Immature natural killer cell (primary cell): ENCODE measurements at regions not wholly inside any gene's neighbourhood (a gene's known extent, or its start where the extent isn't known, plus 50 kb on each side); places are given as distances from the start of the nearest gene placed in this dataset.
A peak's percentile ranks its signal among the peaks of the same experiment; 100 is the strongest.
"Not testable (repeated sequence)": the region's sequence is repeated elsewhere in the genome, so short reads cannot be mapped to it uniquely, and the experiment has no call there.

Experiments used
- DNase-seq, 3 donors: peaks; one replicate each; pipeline ENCODE4 v3.0.0; 2022; ENCODE audit warnings: mixed read lengths in 1 of 3
- H3K27ac Mint-ChIP-seq, 6 donors: one replicate each; pipeline ENCODE4 v1.8.0; 2020; ENCODE audit warnings: mixed read lengths in 6 of 6, mild to moderate bottlenecking in 5 of 6, inconsistent platforms in 4 of 6, moderate library complexity in 3 of 6
- H3K27me3 Mint-ChIP-seq, 3 donors: one replicate each; pipeline ENCODE4 v1.8.0; 2020 to 2021; ENCODE audit warnings: low read depth in 3 of 3, mild to moderate bottlenecking in 3 of 3, mixed read lengths in 3 of 3, moderate library complexity in 3 of 3, inconsistent platforms in 1 of 3
- H3K36me3 Mint-ChIP-seq, 3 donors: one replicate each; pipeline ENCODE4 v1.8.0; 2020; ENCODE audit warnings: mixed read lengths in 3 of 3, inconsistent platforms in 2 of 3, mild to moderate bottlenecking in 2 of 3
- H3K4me1 Mint-ChIP-seq, 2 donors: one replicate each; pipeline ENCODE4 v1.8.0; 2020; ENCODE audit warnings: inconsistent platforms in 2 of 2, mild to moderate bottlenecking in 2 of 2, mixed read lengths in 2 of 2, moderate library complexity in 1 of 2
- H3K4me3 Mint-ChIP-seq, 5 donors: one replicate each; pipeline ENCODE4 v1.8.0; 2020; ENCODE audit warnings: mild to moderate bottlenecking in 5 of 5, mixed read lengths in 5 of 5, inconsistent platforms in 3 of 5, moderate library complexity in 3 of 5
- H3K9me3 Mint-ChIP-seq, 6 donors: one replicate each; pipeline ENCODE4 v1.8.0; 2020; ENCODE audit warnings: mild to moderate bottlenecking in 6 of 6, mixed read lengths in 6 of 6, inconsistent platforms in 4 of 6, moderate library complexity in 3 of 6

DNA sequence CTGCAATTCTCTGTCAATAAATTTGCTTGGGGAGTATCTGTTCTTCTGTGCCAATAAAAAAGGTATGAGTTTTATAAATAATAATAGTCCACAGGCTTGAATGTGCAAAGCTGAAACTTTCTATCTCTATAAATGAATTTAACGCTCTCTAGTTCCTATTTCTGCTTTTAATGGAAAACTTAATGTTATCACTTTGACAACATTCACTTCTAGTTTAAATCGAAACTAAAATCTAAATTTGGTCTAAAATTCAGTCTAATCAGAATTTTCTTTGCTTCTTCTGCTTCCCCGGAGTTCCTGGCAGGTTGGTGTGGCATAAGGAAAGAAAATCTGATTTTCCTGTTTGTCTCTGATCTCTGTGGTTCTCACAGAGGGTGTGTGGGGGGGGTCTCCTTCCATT lies 450.1 kb upstream of the TBL1XR1 start:
- peaks cover 0 to 4% (median 0%) of the 10 kb centered on the region in 3 donors for H3K27me3 Mint-ChIP-seq
- H3K4me1 Mint-ChIP-seq, result peaks cover 73% of the 10 kb centered on the region in 2 donors
- H3K27ac Mint-ChIP-seq, result peak overlapping the region; percentile 65 to 92 (median 80)
- no peaks in the 10 kb centered on the region for H3K9me3 Mint-ChIP-seq
- H3K36me3 Mint-ChIP-seq, result no peaks in the 10 kb centered on the region
- H3K4me3 Mint-ChIP-seq, result peak overlapping the region; percentile 46 to 79 (median 75)
- no peak for DNase-seq

DNA sequence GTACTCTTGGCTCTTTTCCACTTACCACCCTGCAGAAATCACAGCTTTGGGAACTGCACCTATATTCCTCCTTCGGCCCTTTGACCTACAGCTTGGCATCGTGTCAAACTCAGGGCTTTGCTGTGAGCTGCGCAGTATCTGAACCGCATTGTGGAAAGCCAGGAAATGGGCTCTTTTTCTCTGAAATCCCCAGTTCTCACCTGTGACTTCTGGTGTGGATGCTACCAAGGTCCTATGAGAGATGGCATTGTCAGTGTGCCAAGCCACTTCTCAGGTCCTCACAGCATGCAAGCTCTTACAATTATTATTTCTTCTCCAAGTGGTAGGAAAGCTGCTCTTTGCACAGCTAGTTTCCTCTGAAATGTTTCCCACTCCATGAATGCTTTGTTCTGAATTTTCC lies 450.6 kb upstream of the TBL1XR1 start:
- Mint-ChIP-seq H3K4me1 (peaks cover 73% of the 10 kb centered on the region in 2 donors), H3K27me3 (peaks cover 0 to 4% (median 0%) of the 10 kb centered on the region in 3 donors), H3K9me3 (no peaks in the 10 kb centered on the region), H3K27ac (peak overlapping the region; percentile 65 to 92 (median 80)), H3K36me3 (no peaks in the 10 kb centered on the region), H3K4me3 (peak overlapping the region; percentile 46 to 79 (median 75))
- DNase-seq, result peak; percentile 26 to 32 (median 30)

DNA sequence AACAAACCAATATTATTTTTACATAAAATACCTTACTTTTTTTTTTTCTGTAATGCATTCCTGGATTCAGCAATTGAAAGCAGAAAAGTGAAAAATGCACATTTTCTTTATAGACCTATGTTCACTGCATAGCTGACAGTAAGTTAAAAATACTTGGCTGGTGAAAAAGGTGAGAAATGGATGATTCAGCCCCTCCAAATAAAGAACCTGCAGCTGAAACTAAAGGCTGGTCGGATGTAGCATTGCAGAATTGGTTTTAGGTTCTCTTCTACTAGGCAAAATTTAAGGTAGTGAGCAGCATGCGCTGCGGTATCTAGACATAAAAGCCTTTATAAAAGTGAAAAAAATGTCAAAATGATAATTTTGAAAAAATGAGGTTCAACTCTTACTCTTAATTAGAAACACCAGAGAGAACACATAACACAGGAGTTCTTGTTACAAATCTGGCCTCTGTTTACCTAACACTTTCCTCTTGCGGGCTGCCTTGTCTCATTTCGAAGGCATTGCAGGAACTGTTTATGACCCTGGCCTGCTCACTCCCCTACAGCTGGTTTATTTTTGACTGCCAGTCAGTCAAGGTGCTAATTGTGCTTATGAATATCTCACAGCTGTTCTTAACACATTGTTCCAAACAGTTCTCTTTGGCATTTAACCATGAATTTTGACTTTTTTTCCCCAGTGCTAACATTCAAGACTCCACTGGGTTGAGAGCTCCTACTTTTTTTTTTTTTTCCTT lies 455.4 kb upstream of the TBL1XR1 start:
- peak overlapping the region; percentile 2 to 83 (median 64) for H3K27ac Mint-ChIP-seq
- H3K4me3 Mint-ChIP-seq, result peak overlapping the region in 4 of 5 donors; percentile 24 to 60 (median 48)
- H3K4me1 Mint-ChIP-seq, result peaks cover 44 to 45% of the 10 kb centered on the region in 2 donors
- no peaks in the 10 kb centered on the region for H3K36me3 Mint-ChIP-seq
- H3K27me3 Mint-ChIP-seq, result peaks cover 0 to 4% (median 2%) of the 10 kb centered on the region in 3 donors
- no peaks in the 10 kb centered on the region for H3K9me3 Mint-ChIP-seq
- DNase-seq, result no peak

- H3K27ac Mint-ChIP-seq, result no peak overlapping the region
- DNase-seq, result no peak
- peaks cover 0 to 2% (median 0%) of the 10 kb centered on the region in 3 donors for H3K27me3 Mint-ChIP-seq
- H3K4me3 Mint-ChIP-seq, result no peak overlapping the region
- H3K36me3 Mint-ChIP-seq, result no peaks in the 10 kb centered on the region
- no peaks in the 10 kb centered on the region for H3K9me3 Mint-ChIP-seq
- peaks cover 20 to 23% of the 10 kb centered on the region in 2 donors for H3K4me1 Mint-ChIP-seq
Measured at GRCh38 chr3:177657243-177657642, 460.0 kb upstream of the TBL1XR1 start.

GRCh38 chr3:177658354-177658753 lies 461.1 kb upstream of the TBL1XR1 start:
- no peaks in the 10 kb centered on the region for H3K36me3 Mint-ChIP-seq
- no peaks in the 10 kb centered on the region for H3K9me3 Mint-ChIP-seq
- H3K27ac Mint-ChIP-seq, result no peak overlapping the region
- DNase-seq, result no peak
- H3K4me1 Mint-ChIP-seq, result peaks cover 9 to 12% of the 10 kb centered on the region in 2 donors
- H3K27me3 Mint-ChIP-seq, result peaks cover 0 to 1% (median 0%) of the 10 kb centered on the region in 3 donors
- no peak overlapping the region for H3K4me3 Mint-ChIP-seq

GRCh38 chr3:177664380-177665103 lies 467.3 kb upstream of the TBL1XR1 start:
- H3K27ac Mint-ChIP-seq, H3K27me3 Mint-ChIP-seq, H3K4me3 Mint-ChIP-seq, H3K4me1 Mint-ChIP-seq, H3K9me3 Mint-ChIP-seq, H3K36me3 Mint-ChIP-seq: not testable (repeated sequence)
- DNase-seq, result peak in 1 of 3 donors; percentile 22

DNA sequence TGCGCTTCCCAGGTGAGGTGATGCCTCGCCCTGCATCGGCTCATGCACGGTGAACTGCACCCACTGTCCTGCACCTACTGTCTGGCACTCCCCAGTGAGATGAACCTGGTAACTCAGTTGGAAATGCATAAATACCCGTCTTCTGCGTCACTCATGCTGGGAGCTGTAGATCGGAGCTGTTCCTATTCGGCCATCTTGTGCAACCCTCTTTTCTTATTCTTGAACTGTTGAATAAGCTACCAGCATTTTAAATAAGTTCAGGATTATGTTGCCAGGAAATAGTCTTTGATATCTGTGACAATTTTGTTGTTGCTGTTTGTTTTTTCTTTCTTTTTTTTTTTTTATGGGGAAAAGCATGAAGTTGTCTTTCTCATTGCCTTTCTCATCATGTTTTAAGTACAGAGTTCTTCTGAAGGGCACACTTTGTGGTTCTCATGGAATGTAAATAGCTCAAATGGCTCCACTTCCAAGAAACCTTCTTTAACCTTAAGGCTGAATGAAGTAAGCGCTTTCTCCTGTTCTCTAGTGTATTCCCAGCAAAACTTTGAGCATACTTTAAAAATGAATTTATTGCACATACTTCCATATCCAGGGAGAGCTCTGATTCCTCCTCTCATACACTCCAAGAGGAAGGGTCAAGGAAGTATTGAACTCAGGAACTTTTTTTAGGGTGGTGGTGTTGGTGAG lies 468.0 kb upstream of the TBL1XR1 start:
- Mint-ChIP-seq H3K27me3 (peaks cover 0 to 2% (median 0%) of the 10 kb centered on the region in 3 donors), H3K4me1 (peaks cover 0 to 7% of the 10 kb centered on the region in 2 donors), H3K4me3 (no peak overlapping the region), H3K9me3 (peaks cover 0 to 6% (median 0%) of the 10 kb centered on the region in 6 donors), H3K36me3 (peaks cover 0 to 6% (median 4%) of the 10 kb centered on the region in 3 donors), H3K27ac (peak overlapping the region in 1 of 6 donors; percentile 5)
- no peak for DNase-seq

GRCh38 chr3:177672252-177672911 lies 475.1 kb upstream of the TBL1XR1 start:
- Mint-ChIP-seq H3K9me3 (no peaks in the 10 kb centered on the region), H3K27me3 (no peaks in the 10 kb centered on the region), H3K4me1 (no peaks in the 10 kb centered on the region), H3K27ac (peak overlapping the region in 1 of 6 donors; percentile 39), H3K4me3 (no peak overlapping the region), H3K36me3 (peaks cover 0 to 8% (median 0%) of the 10 kb centered on the region in 3 donors)
- no peak for DNase-seq

GRCh38 chr3:177673112-177673914 lies 476.0 kb upstream of the TBL1XR1 start:
- H3K27ac Mint-ChIP-seq, result no peak overlapping the region
- no peak for DNase-seq
- peaks cover 0 to 8% (median 0%) of the 10 kb centered on the region in 3 donors for H3K36me3 Mint-ChIP-seq
- no peak overlapping the region for H3K4me3 Mint-ChIP-seq
- H3K9me3 Mint-ChIP-seq, result no peaks in the 10 kb centered on the region
- H3K4me1 Mint-ChIP-seq, result no peaks in the 10 kb centered on the region
- no peaks in the 10 kb centered on the region for H3K27me3 Mint-ChIP-seq

DNA sequence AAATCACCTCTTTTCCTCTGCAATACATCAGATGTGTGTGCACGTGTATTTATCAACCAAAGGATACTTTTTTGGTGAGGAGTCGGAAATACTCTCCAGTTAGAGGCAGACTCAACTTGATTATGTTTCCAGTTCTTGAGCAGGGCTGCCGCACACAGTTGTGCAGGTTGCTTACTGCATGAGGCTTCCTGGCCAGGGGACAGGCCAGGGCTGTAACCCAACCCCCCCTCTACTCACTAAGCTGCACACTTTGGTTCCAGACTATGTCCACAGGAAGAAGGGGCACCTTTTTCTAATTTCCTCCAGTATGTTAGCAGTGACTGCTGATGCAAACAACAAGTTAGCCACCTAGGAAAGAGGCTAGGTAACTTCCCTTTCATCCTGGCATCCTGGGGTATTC lies 476.9 kb upstream of the TBL1XR1 start:
- Mint-ChIP-seq H3K4me1 (peaks cover 7 to 8% of the 10 kb centered on the region in 2 donors), H3K36me3 (peaks cover 0 to 8% (median 0%) of the 10 kb centered on the region in 3 donors), H3K4me3 (no peak overlapping the region), H3K9me3 (no peaks in the 10 kb centered on the region), H3K27me3 (no peaks in the 10 kb centered on the region), H3K27ac (no peak overlapping the region)
- DNase-seq, result no peak

DNA sequence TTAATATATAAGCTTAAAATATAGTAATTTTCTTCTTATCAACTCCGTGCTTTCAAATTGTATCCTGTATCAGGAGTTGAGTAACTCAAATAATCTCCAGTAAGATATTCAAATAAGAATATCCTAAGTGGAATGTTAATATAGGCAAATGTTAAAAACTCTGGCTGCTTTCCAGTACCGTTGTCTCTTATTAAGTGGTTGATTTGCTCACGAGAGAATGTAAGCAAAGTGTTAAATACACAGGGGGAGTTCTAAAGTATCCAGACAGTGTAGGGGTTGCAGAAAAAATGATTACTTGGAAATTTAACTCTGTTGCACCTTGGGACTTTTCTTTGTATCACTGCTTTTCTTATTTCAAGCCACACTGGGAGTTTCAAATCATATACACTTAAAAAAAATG lies 478.9 kb upstream of the TBL1XR1 start:
- Mint-ChIP-seq H3K36me3 (peaks cover 0 to 3% (median 0%) of the 10 kb centered on the region in 3 donors), H3K27ac (no peak overlapping the region), H3K27me3 (no peaks in the 10 kb centered on the region), H3K4me1 (peaks cover 26 to 28% of the 10 kb centered on the region in 2 donors), H3K9me3 (no peaks in the 10 kb centered on the region), H3K4me3 (no peak overlapping the region)
- DNase-seq, result no peak

GRCh38 chr3:177676947-177677587 lies 479.8 kb upstream of the TBL1XR1 start:
- Mint-ChIP-seq H3K4me1 (peaks cover 35 to 37% of the 10 kb centered on the region in 2 donors), H3K9me3 (no peaks in the 10 kb centered on the region), H3K27me3 (peaks cover 0 to 2% (median 0%) of the 10 kb centered on the region in 3 donors), H3K27ac (no peak overlapping the region), H3K4me3 (no peak overlapping the region), H3K36me3 (peaks cover 0 to 3% (median 0%) of the 10 kb centered on the region in 3 donors)
- DNase-seq, result no peak
